ENCODE measurements at regions not wholly inside any gene's neighbourhood (a gene's known extent, or its start where the extent isn't known, plus 50 kb on each side); places are given as distances from the start of the nearest gene placed in this dataset.

GRCh38 chr1:29800120-29800519, 563.8 kb downstream of the PTPRU start:
- TF ChIP-seq TAF1 (IDR thresholded peaks at IDR 0.05; ENCODE audit: borderline replicate concordance, insufficient read depth, low read length) = no peak
- TF ChIP-seq SIN3A (IDR thresholded peaks at IDR 0.05; ENCODE audit: borderline replicate concordance, insufficient read depth, low read length) = no peak
- TF ChIP-seq REST (IDR thresholded peaks at IDR 0.05; ENCODE audit: insufficient read depth in 1 of 2, low read depth in 2 of 2, low read length in 2 of 2) = no peak
- TF ChIP-seq POLR2AphosphoS5 (IDR thresholded peaks at IDR 0.05; ENCODE audit: low read depth, low read length) = no peak
- no peak for TF ChIP-seq FOXP2 (optimal IDR thresholded peaks at IDR 0.05; ENCODE audit: borderline replicate concordance, extremely low read depth, extremely low read length, insufficient read depth)

GRCh38 chr1:29798699-29799566, 562.6 kb downstream of the PTPRU start:
- TF ChIP-seq SIN3A (IDR thresholded peaks at IDR 0.05; ENCODE audit: borderline replicate concordance, insufficient read depth, low read length) = no peak
- no peak for TF ChIP-seq REST (IDR thresholded peaks at IDR 0.05; ENCODE audit: insufficient read depth in 1 of 2, low read depth in 2 of 2, low read length in 2 of 2)
- TF ChIP-seq TAF1 (IDR thresholded peaks at IDR 0.05; ENCODE audit: borderline replicate concordance, insufficient read depth, low read length) = no peak
- no peak for TF ChIP-seq FOXP2 (optimal IDR thresholded peaks at IDR 0.05; ENCODE audit: borderline replicate concordance, extremely low read depth, extremely low read length, insufficient read depth)
- TF ChIP-seq POLR2AphosphoS5 (IDR thresholded peaks at IDR 0.05; ENCODE audit: low read depth, low read length) = no peak

GRCh38 chr1:29793653-29794348, 557.5 kb downstream of the PTPRU start:
- TF ChIP-seq TAF1 (IDR thresholded peaks at IDR 0.05; ENCODE audit: borderline replicate concordance, insufficient read depth, low read length) = no peak
- TF ChIP-seq REST (IDR thresholded peaks at IDR 0.05; ENCODE audit: insufficient read depth in 1 of 2, low read depth in 2 of 2, low read length in 2 of 2) = no peak
- no peak for TF ChIP-seq SIN3A (IDR thresholded peaks at IDR 0.05; ENCODE audit: borderline replicate concordance, insufficient read depth, low read length)
- TF ChIP-seq FOXP2 (optimal IDR thresholded peaks at IDR 0.05; ENCODE audit: borderline replicate concordance, extremely low read depth, extremely low read length, insufficient read depth) = no peak
- no peak for TF ChIP-seq POLR2AphosphoS5 (IDR thresholded peaks at IDR 0.05; ENCODE audit: low read depth, low read length)

- TF ChIP-seq REST (IDR thresholded peaks at IDR 0.05; ENCODE audit: insufficient read depth in 1 of 2, low read depth in 2 of 2, low read length in 2 of 2) (no peak), POLR2AphosphoS5 (IDR thresholded peaks at IDR 0.05; ENCODE audit: low read depth, low read length) (no peak), TAF1 (IDR thresholded peaks at IDR 0.05; ENCODE audit: borderline replicate concordance, insufficient read depth, low read length) (no peak), FOXP2 (optimal IDR thresholded peaks at IDR 0.05; ENCODE audit: borderline replicate concordance, extremely low read depth, extremely low read length, insufficient read depth) (no peak), SIN3A (IDR thresholded peaks at IDR 0.05; ENCODE audit: borderline replicate concordance, insufficient read depth, low read length) (no peak)
Observed at GRCh38 chr1:29793101-29793546, 556.8 kb downstream of the PTPRU start.

Data from PFSK-1 (cell line).